PC-3 (cell line): ENCODE measurements at regions not wholly inside any gene's neighbourhood (a gene's known extent, or its start where the extent isn't known, plus 50 kb on each side); places are given as distances from the start of the nearest gene placed in this dataset.

ENCODE experiments used
- ATAC-seq: fragments of 200-7000 bp; cut with Tn5 transposase; 2 replicates; pipeline ENCODE4 v1.9.1; 2020; ENCODE audit warnings: mild to moderate bottlenecking, moderate library complexity
- BruUV-seq: library from RNA; stranded (reverse); fragments of 400-500 nt; replicated peaks from 2 replicates; lab custom pipeline; 2021; lab: Mats Ljungman, UMichigan
- CTCF ChIA-PET: fragments of 300-600 bp; sonication (Branson Sonifier 250); formaldehyde crosslinking; loops from one replicate; lab custom pipeline; 2022; ENCODE audit warnings: antibody characterized with exemption; lab: Charles Lee
- POLR2A ChIA-PET: fragments of 300-600 bp; sonication (Branson Sonifier 250); formaldehyde crosslinking; loops from one replicate; lab custom pipeline; 2022; ENCODE audit warnings: antibody characterized with exemption; ENCODE audit not compliant: unreplicated experiment; lab: Charles Lee
- DNase-seq: peaks from one replicate; pipeline ENCODE4 v3.0.0-alpha.2; 2015
- H2AFZ ChIP-seq: fragments of 300-600 bp; sonication (generic); 2 replicates; pipeline ENCODE4 v1.6.0; 2016; ENCODE audit warnings: antibody characterized with exemption, low read length
- H3F3A ChIP-seq: fragments of 300-600 bp; sonication (generic); one replicate; pipeline ENCODE4 v1.6.0; 2017; ENCODE audit warnings: antibody characterized with exemption, low read length, control low read depth, mild to moderate bottlenecking; ENCODE audit not compliant: unreplicated experiment
- H3K27ac ChIP-seq: fragments of 300-600 bp; sonication (generic); 2 replicates; pipeline ENCODE4 v1.5.1; 2016; ENCODE audit warnings: mild to moderate bottlenecking, low read length
- H3K27me3 ChIP-seq: fragments of 300-600 bp; sonication (generic); 2 replicates; pipeline ENCODE4 v1.6.1; 2016; ENCODE audit warnings: low read length, mixed read lengths
- H3K36me3 ChIP-seq: fragments of 300-600 bp; sonication (generic); 2 replicates; pipeline ENCODE4 v1.6.1; 2016; ENCODE audit warnings: low read depth, mixed run types, low read length, mixed read lengths
- H3K4me1 ChIP-seq: fragments of 300-600 bp; sonication (generic); 2 replicates; pipeline ENCODE4 v1.5.1; 2016; ENCODE audit warnings: low read length; ENCODE audit not compliant: insufficient read depth
- H3K4me2 ChIP-seq: fragments of 300-600 bp; sonication (generic); 2 replicates; pipeline ENCODE4 v1.6.0; 2016; ENCODE audit warnings: low read length
- H3K4me3 ChIP-seq: fragments of 300-600 bp; sonication (generic); 2 replicates; pipeline ENCODE4 v1.5.1; 2016; ENCODE audit warnings: mild to moderate bottlenecking, low read length, mixed read lengths
- H3K79me2 ChIP-seq: fragments of 300-600 bp; sonication (generic); 2 replicates; pipeline ENCODE4 v1.6.1; 2017; ENCODE audit warnings: low read length, mixed read lengths
- H3K9ac ChIP-seq: fragments of 300-600 bp; sonication (generic); 2 replicates; pipeline ENCODE4 v1.6.0; 2016; ENCODE audit warnings: mild to moderate bottlenecking, low read length
- H3K9me2 ChIP-seq: fragments of 300-600 bp; sonication (generic); replicated peaks from 2 replicates; pipeline ENCODE4 v1.6.1; 2016; ENCODE audit warnings: mixed run types, low read length, mixed read lengths
- H3K9me3 ChIP-seq: fragments of 300-600 bp; sonication (generic); 2 replicates; pipeline ENCODE4 v1.6.1; 2016; ENCODE audit warnings: low read length, mixed read lengths
- H4K20me1 ChIP-seq: fragments of 300-600 bp; sonication (generic); 2 replicates; pipeline ENCODE4 v1.6.1; 2016; ENCODE audit warnings: low read length, mixed read lengths
- EZH2 ChIP-seq: fragments of 300-600 bp; sonication (generic); IDR thresholded peaks from one replicate; pipeline ENCODE4 v1.6.1; 2017; ENCODE audit warnings: antibody characterized with exemption, mild to moderate bottlenecking, low read length; ENCODE audit not compliant: unreplicated experiment
- EZH2phosphoT487 ChIP-seq: fragments of 300-600 bp; sonication (generic); IDR thresholded peaks from 2 replicates; pipeline ENCODE4 v1.6.1; 2018; ENCODE audit warnings: mild to moderate bottlenecking, antibody characterized with exemption, low read length, borderline replicate concordance
- intact Hi-C: fragments of 100-400 bp; cut with micrococcal nuclease; formaldehyde crosslinking; loops from 2 replicates; pipeline ENCODE4 v1.9.0; 2023
- TF ChIP-seq, protein P1 (sequence below): fragments of 300-600 bp; sonication (generic); conservative IDR thresholded peaks from 2 replicates; pipeline ENCODE4 v1.5.1; 2017; ENCODE audit warnings: antibody characterized with exemption, low read depth, mild to moderate bottlenecking, low read length

DNA sequence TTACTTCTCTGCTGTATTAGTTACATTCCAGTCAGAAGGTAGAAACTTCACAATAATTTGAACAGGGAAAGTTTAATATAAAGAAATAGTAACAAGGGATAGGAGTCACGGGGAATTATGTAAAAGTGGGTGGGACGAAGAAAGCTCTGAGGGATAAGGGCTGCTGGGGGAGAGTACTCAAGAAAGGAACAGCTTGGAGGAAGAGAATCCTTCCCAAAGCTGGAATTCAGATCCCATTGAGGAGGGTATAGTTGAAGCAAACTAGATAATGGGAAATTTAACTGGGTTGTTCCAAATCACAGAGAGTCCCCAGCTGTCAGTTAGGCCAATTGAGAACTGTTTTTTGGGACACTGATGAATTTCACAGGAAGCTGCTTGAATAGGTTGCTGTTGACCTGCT is 53.2 kb upstream of the MACC1 start:
- intact Hi-C loops = no loop called here
- Histone ChIP-seq H3F3A (no peaks in the 10 kb centered on the region), H4K20me1 (no peaks in the 10 kb centered on the region), H3K36me3 (no peaks in the 10 kb centered on the region), H3K27me3 (no peaks in the 10 kb centered on the region), H3K79me2 (no peaks in the 10 kb centered on the region), H3K27ac (no peak overlapping the region), H3K9ac (no peak overlapping the region), H3K9me2 (no peaks in the 10 kb centered on the region), H3K9me3 (no peaks in the 10 kb centered on the region), H3K4me1 (peaks cover 9% of the 10 kb centered on the region), H2AFZ (no peak overlapping the region), H3K4me2 (no peak overlapping the region), H3K4me3 (no peak overlapping the region)
- ATAC-seq = no peak
- TF ChIP-seq, protein P1, sequence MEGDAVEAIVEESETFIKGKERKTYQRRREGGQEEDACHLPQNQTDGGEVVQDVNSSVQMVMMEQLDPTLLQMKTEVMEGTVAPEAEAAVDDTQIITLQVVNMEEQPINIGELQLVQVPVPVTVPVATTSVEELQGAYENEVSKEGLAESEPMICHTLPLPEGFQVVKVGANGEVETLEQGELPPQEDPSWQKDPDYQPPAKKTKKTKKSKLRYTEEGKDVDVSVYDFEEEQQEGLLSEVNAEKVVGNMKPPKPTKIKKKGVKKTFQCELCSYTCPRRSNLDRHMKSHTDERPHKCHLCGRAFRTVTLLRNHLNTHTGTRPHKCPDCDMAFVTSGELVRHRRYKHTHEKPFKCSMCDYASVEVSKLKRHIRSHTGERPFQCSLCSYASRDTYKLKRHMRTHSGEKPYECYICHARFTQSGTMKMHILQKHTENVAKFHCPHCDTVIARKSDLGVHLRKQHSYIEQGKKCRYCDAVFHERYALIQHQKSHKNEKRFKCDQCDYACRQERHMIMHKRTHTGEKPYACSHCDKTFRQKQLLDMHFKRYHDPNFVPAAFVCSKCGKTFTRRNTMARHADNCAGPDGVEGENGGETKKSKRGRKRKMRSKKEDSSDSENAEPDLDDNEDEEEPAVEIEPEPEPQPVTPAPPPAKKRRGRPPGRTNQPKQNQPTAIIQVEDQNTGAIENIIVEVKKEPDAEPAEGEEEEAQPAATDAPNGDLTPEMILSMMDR = no peak
- no peak for TF ChIP-seq EZH2phosphoT487
- TF ChIP-seq EZH2 = no peak
- CTCF ChIA-PET = no interaction called here
- no TSS peak for BruUV-seq
- DNase-seq = no peak
- POLR2A ChIA-PET = no interaction called here

DNA sequence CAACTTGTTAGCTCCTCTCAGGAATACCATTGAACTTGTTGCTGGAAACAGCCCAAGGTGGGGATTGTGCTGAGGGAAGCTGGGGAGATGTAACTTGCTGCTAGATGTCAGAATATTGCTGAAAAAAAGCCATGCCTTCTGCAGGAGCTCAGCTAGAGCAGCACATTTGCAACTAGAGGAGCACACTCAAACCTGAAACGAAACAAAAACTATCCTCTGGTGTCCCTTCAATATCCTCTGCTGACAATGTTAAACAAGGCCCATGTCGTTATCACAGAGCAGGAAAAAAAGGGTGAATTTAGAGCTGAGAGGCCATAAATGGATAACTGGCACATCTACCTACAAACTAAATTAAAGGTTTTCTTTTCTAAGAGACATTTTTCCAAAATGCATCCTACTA is 53.7 kb upstream of the MACC1 start:
- no peaks in the 10 kb centered on the region for H3K27me3 ChIP-seq
- intact Hi-C loops = no loop called here
- H4K20me1 ChIP-seq = no peaks in the 10 kb centered on the region
- no peak overlapping the region for H2AFZ ChIP-seq
- H3K4me1 ChIP-seq = peaks cover 9% of the 10 kb centered on the region
- BruUV-seq = no TSS peak
- TF ChIP-seq EZH2 (no peak), EZH2phosphoT487 (no peak)
- TF ChIP-seq, protein P1 = no peak
- ChIA-PET POLR2A (interaction anchor here (0.6 to 0.7 kb wide), 2 partner anchors 160 to 395 kb away, joined by 3 to 5 read pairs; no protein-coding TSS in a partner anchor), CTCF (no interaction called here)
- H3K4me3 ChIP-seq = no peak overlapping the region
- H3K27ac ChIP-seq = no peak overlapping the region
- no peaks in the 10 kb centered on the region for H3F3A ChIP-seq
- H3K9me2 ChIP-seq = no peaks in the 10 kb centered on the region
- ATAC-seq = no peak
- H3K36me3 ChIP-seq = no peaks in the 10 kb centered on the region
- no peaks in the 10 kb centered on the region for H3K9me3 ChIP-seq
- H3K79me2 ChIP-seq = no peaks in the 10 kb centered on the region
- H3K9ac ChIP-seq = no peak overlapping the region
- no peak overlapping the region for H3K4me2 ChIP-seq
- no peak for DNase-seq

GRCh38 chr7:20275637-20276036 is 55.1 kb upstream of the ITGB8 start:
- POLR2A ChIA-PET = no interaction called here

More at GRCh38 chr7:20275637-20276036, 55.1 kb upstream of the ITGB8 start:
- Histone ChIP-seq H3K9me3 (no peaks in the 10 kb centered on the region), H3K27me3 (no peaks in the 10 kb centered on the region), H3F3A (no peaks in the 10 kb centered on the region), H3K4me2 (no peak overlapping the region), H3K27ac (no peak overlapping the region), H3K79me2 (no peaks in the 10 kb centered on the region), H4K20me1 (no peaks in the 10 kb centered on the region), H3K4me3 (no peak overlapping the region), H3K36me3 (no peaks in the 10 kb centered on the region), H3K9ac (no peak overlapping the region), H3K9me2 (no peaks in the 10 kb centered on the region), H3K4me1 (no peaks in the 10 kb centered on the region), H2AFZ (no peak overlapping the region)
- intact Hi-C loops = no loop called here
- BruUV-seq = no TSS peak
- DNase-seq (no peak), ATAC-seq (no peak)
- TF ChIP-seq EZH2phosphoT487 = no peak
- TF ChIP-seq, protein P1 = no peak
- no peak for TF ChIP-seq EZH2
- CTCF ChIA-PET = no interaction called here
